Calu3 (cell line): ENCODE measurements at regions not wholly inside any gene's neighbourhood (a gene's known extent, or its start where the extent isn't known, plus 50 kb on each side); places are given as distances from the start of the nearest gene placed in this dataset.

ENCODE experiments used
- BruUV-seq: library from RNA; stranded (reverse); fragments of 400-500 nt; replicated peaks from 2 replicates; lab custom pipeline; 2021; lab: Mats Ljungman, UMichigan
- CTCF ChIA-PET: fragments of 300-600 bp; sonication (Branson Sonifier 250); formaldehyde crosslinking; loops from one replicate; lab custom pipeline; 2022; ENCODE audit warnings: antibody characterized with exemption; lab: Charles Lee
- DNase-seq: peaks from one replicate; pipeline ENCODE4 v3.0.0; 2022
- H3K27ac Mint-ChIP-seq: one replicate; pipeline ENCODE4 v1.8.0; 2022; ENCODE audit warnings: mixed read lengths; ENCODE audit not compliant: unreplicated experiment
- H3K27me3 Mint-ChIP-seq: one replicate; pipeline ENCODE4 v1.8.0; 2022; ENCODE audit warnings: mixed read lengths; ENCODE audit not compliant: unreplicated experiment
- H3K36me3 Mint-ChIP-seq: one replicate; pipeline ENCODE4 v1.8.0; 2022; ENCODE audit warnings: mild to moderate bottlenecking, moderate library complexity, mixed read lengths; ENCODE audit not compliant: insufficient read depth, unreplicated experiment
- H3K4me1 Mint-ChIP-seq: one replicate; pipeline ENCODE4 v1.8.0; 2022; ENCODE audit warnings: mild to moderate bottlenecking, low read depth, mixed read lengths; ENCODE audit not compliant: unreplicated experiment
- H3K4me3 Mint-ChIP-seq: one replicate; pipeline ENCODE4 v1.8.0; 2022; ENCODE audit warnings: mild to moderate bottlenecking, low read depth, moderate library complexity, mixed read lengths; ENCODE audit not compliant: unreplicated experiment
- H3K9me3 Mint-ChIP-seq: one replicate; pipeline ENCODE4 v1.8.0; 2022; ENCODE audit warnings: low read depth, mixed read lengths; ENCODE audit not compliant: unreplicated experiment
- CTCF ChIP-seq: fragments of 200-600 bp; IDR thresholded peaks from one replicate; pipeline ENCODE4 v1.8.0; 2022; ENCODE audit warnings: antibody characterized with exemption; ENCODE audit not compliant: unreplicated experiment
- intact Hi-C: fragments of 100-400 bp; cut with micrococcal nuclease; formaldehyde crosslinking; loops from one replicate; pipeline ENCODE4 v1.10.0; 2022; ENCODE audit not compliant: unreplicated experiment

GRCh38 chr13:34428911-34429310 lies 513.2 kb upstream of the NBEA start:
- intact Hi-C loops: no loop called here
- no peak for TF ChIP-seq CTCF

DNA sequence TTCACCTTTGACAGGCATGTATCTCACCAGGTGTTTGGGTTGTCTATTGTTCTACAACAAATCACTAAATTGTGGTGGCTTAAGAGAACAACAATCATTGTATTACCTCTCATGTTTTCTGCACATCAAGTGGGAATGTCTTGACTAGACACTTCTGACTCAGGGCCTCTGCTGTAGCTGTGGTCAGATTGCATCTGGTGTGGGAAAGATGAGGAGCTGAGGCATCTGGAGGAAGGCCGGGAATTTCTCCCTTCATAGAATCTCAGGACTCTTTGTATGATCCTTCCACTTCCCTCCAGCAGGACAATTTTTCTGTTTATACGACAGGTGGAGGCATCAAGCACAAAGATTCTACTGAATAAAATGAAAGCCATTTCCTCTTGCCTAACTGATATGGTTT lies 511.8 kb upstream of the NBEA start:
- no TSS peak for BruUV-seq
- Mint-ChIP-seq H3K9me3 (peaks cover 2% of the 10 kb centered on the region), H3K27me3 (no peaks in the 10 kb centered on the region), H3K4me3 (no peak overlapping the region), H3K36me3 (no peaks in the 10 kb centered on the region), H3K27ac (no peak overlapping the region), H3K4me1 (no peaks in the 10 kb centered on the region)
- intact Hi-C loops: no loop called here
- CTCF ChIA-PET: no interaction called here
- no peak for DNase-seq
- no peak for TF ChIP-seq CTCF

More at GRCh38 chr13:34428911-34429310, 513.2 kb upstream of the NBEA start:
- H3K27me3 Mint-ChIP-seq: no peaks in the 10 kb centered on the region
- peaks cover 2% of the 10 kb centered on the region for H3K9me3 Mint-ChIP-seq
- no peaks in the 10 kb centered on the region for H3K36me3 Mint-ChIP-seq
- no peaks in the 10 kb centered on the region for H3K4me1 Mint-ChIP-seq
- DNase-seq: no peak
- CTCF ChIA-PET: no interaction called here
- no TSS peak for BruUV-seq
- no peak overlapping the region for H3K4me3 Mint-ChIP-seq
- no peak overlapping the region for H3K27ac Mint-ChIP-seq

- Mint-ChIP-seq H3K4me3 (no peak overlapping the region), H3K4me1 (no peaks in the 10 kb centered on the region), H3K36me3 (no peaks in the 10 kb centered on the region), H3K27me3 (no peaks in the 10 kb centered on the region), H3K9me3 (peaks cover 2% of the 10 kb centered on the region), H3K27ac (no peak overlapping the region)
- TF ChIP-seq CTCF: no peak
- intact Hi-C loops: no loop called here
- no peak for DNase-seq
- CTCF ChIA-PET: interaction anchor here (1.3 kb wide), 1 partner anchor 10 kb away, joined by 4 read pairs; no protein-coding TSS in a partner anchor
- no TSS peak for BruUV-seq
Observed at GRCh38 chr13:34431827-34432581, 510.1 kb upstream of the NBEA start.

- H3K4me1 Mint-ChIP-seq: no peaks in the 10 kb centered on the region
- H3K27me3 Mint-ChIP-seq: no peaks in the 10 kb centered on the region
- DNase-seq: no peak
- CTCF ChIA-PET: no interaction called here
- no TSS peak for BruUV-seq
- intact Hi-C loops: no loop called here
- no peak overlapping the region for H3K4me3 Mint-ChIP-seq
- TF ChIP-seq CTCF: no peak
- H3K9me3 Mint-ChIP-seq: peaks cover 2% of the 10 kb centered on the region
- no peak overlapping the region for H3K27ac Mint-ChIP-seq
- H3K36me3 Mint-ChIP-seq: no peaks in the 10 kb centered on the region
Observed at GRCh38 chr13:34435338-34435737, 506.7 kb upstream of the NBEA start.
